ENCODE measurements at regions not wholly inside any gene's neighbourhood (a gene's known extent, or its start where the extent isn't known, plus 50 kb on each side); places are given as distances from the start of the nearest gene placed in this dataset.

- Histone ChIP-seq H3K9me3 (no peaks in the 10 kb centered on the region), H3K4me3 (no peak overlapping the region), H3K27me3 (replicated peaks; ENCODE audit: insufficient read depth) (no peaks in the 10 kb centered on the region), H3K4me1 (ENCODE audit: control insufficient read depth in 1 of 2, low read depth in 2 of 2) (peaks cover 0 to 10% of the 10 kb centered on the region in 2 donors), H3K36me3 (no peaks in the 10 kb centered on the region), H3K27ac (no peak overlapping the region)
- no peak for ATAC-seq (ENCODE audit: insufficient number of reproducible peaks, low FRiP score, low read depth)
- no peak for TF ChIP-seq CTCF (IDR thresholded peaks at IDR 0.05)
- no peak for DNase-seq (ENCODE audit: low spot score)
Observed at GRCh38 chr9:13590996-13591395, 311.5 kb upstream of the MPDZ start.

GRCh38 chr9:13589034-13589737 is 309.7 kb upstream of the MPDZ start:
- TF ChIP-seq CTCF (IDR thresholded peaks at IDR 0.05), result no peak
- Histone ChIP-seq H3K4me1 (ENCODE audit: control insufficient read depth in 1 of 2, low read depth in 2 of 2) (peaks cover 0 to 10% of the 10 kb centered on the region in 2 donors), H3K27me3 (replicated peaks; ENCODE audit: insufficient read depth) (no peaks in the 10 kb centered on the region), H3K4me3 (no peak overlapping the region), H3K36me3 (no peaks in the 10 kb centered on the region), H3K9me3 (no peaks in the 10 kb centered on the region), H3K27ac (no peak overlapping the region)
- ATAC-seq (ENCODE audit: insufficient number of reproducible peaks, low FRiP score, low read depth), result no peak
- DNase-seq (ENCODE audit: low spot score), result no peak

DNA sequence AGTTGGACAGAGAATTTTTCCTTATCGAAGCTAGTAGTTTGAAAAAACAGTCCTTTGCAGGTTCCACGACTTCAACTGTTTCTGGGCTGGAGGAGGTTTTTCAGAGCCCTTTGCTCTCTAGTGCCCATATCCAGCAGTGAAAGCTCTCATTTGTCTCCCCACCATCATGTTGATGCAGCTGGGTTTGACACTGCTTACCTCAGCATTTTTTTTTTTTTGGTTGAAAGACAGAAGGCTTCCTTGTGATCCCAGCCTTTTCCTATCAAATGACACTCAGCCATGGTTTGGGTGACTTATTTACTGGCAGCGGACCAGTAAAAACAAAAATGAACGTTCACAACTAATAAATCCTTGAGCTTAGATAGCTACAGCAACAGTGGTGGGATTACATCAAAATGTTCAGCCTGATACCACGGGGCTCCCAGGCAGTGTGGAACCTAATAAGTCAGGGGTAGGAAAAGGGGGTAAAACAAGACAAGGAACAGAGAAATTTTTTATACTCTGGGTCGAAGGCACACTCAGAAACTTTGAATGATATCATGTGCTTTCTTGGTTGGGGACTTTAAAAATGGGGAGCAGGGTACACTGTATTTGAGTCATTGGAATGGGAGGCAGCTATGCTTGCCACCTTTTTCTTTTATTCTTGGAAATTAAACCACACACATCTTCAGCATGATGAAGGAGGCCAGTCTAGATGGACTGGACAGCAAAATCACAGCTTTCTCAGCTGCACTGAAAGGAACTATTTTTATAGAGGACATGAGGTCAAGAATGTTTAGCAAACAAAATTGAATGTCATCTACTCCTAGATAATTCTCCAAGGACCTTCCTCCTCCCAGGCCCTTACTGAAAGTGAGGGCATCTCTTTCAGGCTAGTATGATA is 308.9 kb upstream of the MPDZ start:
- no peak overlapping the region for H3K4me3 ChIP-seq
- no peak overlapping the region for H3K27ac ChIP-seq
- no peaks in the 10 kb centered on the region for H3K36me3 ChIP-seq
- no peaks in the 10 kb centered on the region for H3K27me3 ChIP-seq (replicated peaks; ENCODE audit: insufficient read depth)
- H3K4me1 ChIP-seq (ENCODE audit: control insufficient read depth in 1 of 2, low read depth in 2 of 2), result peaks cover 0 to 10% of the 10 kb centered on the region in 2 donors
- ATAC-seq (ENCODE audit: insufficient number of reproducible peaks, low FRiP score, low read depth), result no peak
- H3K9me3 ChIP-seq, result no peaks in the 10 kb centered on the region
- no peak for TF ChIP-seq CTCF (IDR thresholded peaks at IDR 0.05)
- DNase-seq (ENCODE audit: low spot score), result no peak

GRCh38 chr9:13587571-13587970 is 308.1 kb upstream of the MPDZ start:
- H3K36me3 ChIP-seq, result no peaks in the 10 kb centered on the region
- DNase-seq (ENCODE audit: low spot score) (no peak), ATAC-seq (ENCODE audit: insufficient number of reproducible peaks, low FRiP score, low read depth) (no peak)
- no peak overlapping the region for H3K27ac ChIP-seq
- H3K9me3 ChIP-seq, result no peaks in the 10 kb centered on the region
- H3K27me3 ChIP-seq (replicated peaks; ENCODE audit: insufficient read depth), result no peaks in the 10 kb centered on the region
- H3K4me1 ChIP-seq (ENCODE audit: control insufficient read depth in 1 of 2, low read depth in 2 of 2), result peaks cover 0 to 10% of the 10 kb centered on the region in 2 donors
- no peak for TF ChIP-seq CTCF (IDR thresholded peaks at IDR 0.05)
- H3K4me3 ChIP-seq, result no peak overlapping the region

DNA sequence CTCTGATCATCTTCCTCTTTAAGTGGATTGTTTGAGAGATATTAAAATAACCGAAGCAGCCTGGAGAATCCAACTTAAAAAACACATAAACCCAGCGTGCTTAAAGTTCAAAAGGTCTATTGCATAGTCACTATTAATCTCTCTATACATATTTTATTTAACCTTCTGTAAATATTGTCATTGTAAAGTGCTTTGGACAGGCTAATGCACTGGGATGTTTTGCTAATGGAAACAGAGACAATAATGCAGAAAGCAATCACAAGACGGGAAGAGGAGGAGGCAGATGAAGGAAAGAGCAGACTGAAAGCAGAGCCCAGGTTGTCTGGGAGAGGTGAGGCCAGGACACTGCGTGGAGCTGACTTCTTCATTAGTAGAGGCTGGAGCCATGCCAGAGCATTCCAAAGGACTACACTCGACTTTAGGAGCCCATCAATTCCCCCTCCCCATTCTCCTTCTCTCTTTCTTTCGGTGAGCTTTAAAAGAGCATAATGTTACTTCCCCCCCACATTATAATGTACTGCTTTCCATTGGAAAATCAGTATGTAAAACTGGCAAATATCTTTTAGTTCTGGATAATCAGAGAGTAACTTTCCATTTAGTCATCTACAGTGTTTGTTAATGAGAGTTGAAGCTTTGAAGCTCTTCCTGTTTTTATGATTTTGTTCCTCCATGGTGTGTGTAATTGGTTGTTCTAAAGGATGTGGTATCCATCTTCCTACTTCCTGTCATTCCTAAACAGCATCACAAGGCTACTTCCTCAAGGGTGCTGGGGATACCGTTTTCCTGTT is 307.3 kb upstream of the MPDZ start:
- no peak for ATAC-seq (ENCODE audit: insufficient number of reproducible peaks, low FRiP score, low read depth)
- no peak for TF ChIP-seq CTCF (IDR thresholded peaks at IDR 0.05)
- peaks cover 0 to 10% of the 10 kb centered on the region in 2 donors for H3K4me1 ChIP-seq (ENCODE audit: control insufficient read depth in 1 of 2, low read depth in 2 of 2)
- H3K4me3 ChIP-seq, result no peak overlapping the region
- no peaks in the 10 kb centered on the region for H3K27me3 ChIP-seq (replicated peaks; ENCODE audit: insufficient read depth)
- no peaks in the 10 kb centered on the region for H3K36me3 ChIP-seq
- H3K9me3 ChIP-seq, result no peaks in the 10 kb centered on the region
- DNase-seq (ENCODE audit: low spot score), result no peak
- H3K27ac ChIP-seq, result no peak overlapping the region

All from thoracic aorta (tissue), 2 donors.